ENCODE measurements at regions not wholly inside any gene's neighbourhood (a gene's known extent, or its start where the extent isn't known, plus 50 kb on each side); places are given as distances from the start of the nearest gene placed in this dataset.

DNA sequence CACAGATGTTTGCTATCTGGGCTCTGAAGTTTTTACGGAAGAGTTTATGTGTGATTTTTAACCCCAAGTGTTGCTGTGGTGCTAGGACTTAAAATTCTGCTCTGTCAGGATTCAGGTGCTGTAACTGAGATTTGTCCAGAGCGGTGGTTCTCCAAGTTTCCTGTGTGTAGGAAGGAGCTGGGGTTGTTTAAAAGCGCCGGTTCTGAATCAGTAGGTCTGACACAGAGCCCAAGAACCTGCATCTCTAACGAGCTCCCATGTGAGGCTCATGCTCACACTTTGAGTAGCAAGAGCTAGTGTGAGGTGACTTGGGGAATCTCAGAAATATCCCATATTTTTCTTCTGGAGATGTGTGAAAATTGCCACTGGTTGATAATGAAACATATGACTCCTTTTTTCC lies 325.5 kb downstream of the SATB1 start:
- no peak for DNase-seq
- 46 to 64% (median 53%) methylated on average over 5 of the region's 5 CpGs for WGBS, 3 donors
- Histone ChIP-seq H3K36me3 (no peaks in the 10 kb centered on the region), H3K4me3 (no peak overlapping the region), H3K9me3 (no peaks in the 10 kb centered on the region), H3K27me3 (no peaks in the 10 kb centered on the region), H3K4me1 (ENCODE audit: insufficient read depth) (no peaks in the 10 kb centered on the region), H3K27ac (no peak overlapping the region)
- intact Hi-C loops (cut with DNase I): no loop called here
- no peak for TF ChIP-seq POLR2A (IDR thresholded peaks at IDR 0.05)
- TF ChIP-seq, protein P1, sequence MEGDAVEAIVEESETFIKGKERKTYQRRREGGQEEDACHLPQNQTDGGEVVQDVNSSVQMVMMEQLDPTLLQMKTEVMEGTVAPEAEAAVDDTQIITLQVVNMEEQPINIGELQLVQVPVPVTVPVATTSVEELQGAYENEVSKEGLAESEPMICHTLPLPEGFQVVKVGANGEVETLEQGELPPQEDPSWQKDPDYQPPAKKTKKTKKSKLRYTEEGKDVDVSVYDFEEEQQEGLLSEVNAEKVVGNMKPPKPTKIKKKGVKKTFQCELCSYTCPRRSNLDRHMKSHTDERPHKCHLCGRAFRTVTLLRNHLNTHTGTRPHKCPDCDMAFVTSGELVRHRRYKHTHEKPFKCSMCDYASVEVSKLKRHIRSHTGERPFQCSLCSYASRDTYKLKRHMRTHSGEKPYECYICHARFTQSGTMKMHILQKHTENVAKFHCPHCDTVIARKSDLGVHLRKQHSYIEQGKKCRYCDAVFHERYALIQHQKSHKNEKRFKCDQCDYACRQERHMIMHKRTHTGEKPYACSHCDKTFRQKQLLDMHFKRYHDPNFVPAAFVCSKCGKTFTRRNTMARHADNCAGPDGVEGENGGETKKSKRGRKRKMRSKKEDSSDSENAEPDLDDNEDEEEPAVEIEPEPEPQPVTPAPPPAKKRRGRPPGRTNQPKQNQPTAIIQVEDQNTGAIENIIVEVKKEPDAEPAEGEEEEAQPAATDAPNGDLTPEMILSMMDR (IDR thresholded peaks at IDR 0.05): no peak
- no peak for TF ChIP-seq EP300 (IDR thresholded peaks at IDR 0.05)

DNA sequence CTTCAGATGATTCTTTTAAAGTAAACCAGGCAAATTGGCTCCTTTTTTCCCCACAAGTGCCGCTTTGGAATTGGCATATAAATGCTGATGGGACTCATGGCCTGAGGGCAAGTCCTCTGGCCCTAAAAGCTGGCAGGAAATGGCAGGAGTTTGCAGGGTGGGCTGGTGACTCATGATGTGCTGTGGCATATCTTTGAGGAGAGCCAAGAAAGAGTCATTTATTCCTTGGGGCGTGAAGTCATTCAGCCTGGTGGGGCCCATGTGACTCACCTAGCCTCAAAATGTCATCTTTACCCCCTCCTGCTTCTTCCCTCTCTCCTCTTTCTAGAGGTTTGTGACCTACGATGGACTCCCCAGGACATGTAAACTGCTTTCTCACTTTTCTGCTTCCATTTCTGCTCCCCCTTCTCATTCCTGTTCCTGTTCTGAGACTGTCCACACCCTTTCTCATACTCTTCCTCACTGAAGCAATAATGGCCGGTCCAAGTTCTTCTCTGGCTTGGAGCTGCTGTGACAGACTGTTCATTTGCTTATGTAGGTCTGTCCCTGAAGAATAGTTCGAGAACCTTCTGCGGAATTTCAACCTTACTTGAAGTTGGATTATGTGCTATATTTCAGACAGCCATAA lies 326.1 kb downstream of the SATB1 start:
- H3K27ac ChIP-seq: no peak overlapping the region
- H3K9me3 ChIP-seq: no peaks in the 10 kb centered on the region
- TF ChIP-seq EP300 (IDR thresholded peaks at IDR 0.05): no peak
- TF ChIP-seq, protein P1 (IDR thresholded peaks at IDR 0.05): no peak
- no peak for TF ChIP-seq POLR2A (IDR thresholded peaks at IDR 0.05)
- no peak overlapping the region for H3K4me3 ChIP-seq
- H3K4me1 ChIP-seq (ENCODE audit: insufficient read depth): no peaks in the 10 kb centered on the region
- intact Hi-C loops (cut with DNase I): no loop called here
- no peaks in the 10 kb centered on the region for H3K36me3 ChIP-seq
- H3K27me3 ChIP-seq: no peaks in the 10 kb centered on the region
- no peak for DNase-seq
- 90 to 94% (median 93%) methylated on average over 6 of the region's 6 CpGs for WGBS, 3 donors

GRCh38 chr3:18097989-18098388 lies 327.1 kb downstream of the SATB1 start:
- no peak for DNase-seq
- TF ChIP-seq, protein P1 (IDR thresholded peaks at IDR 0.05): no peak
- TF ChIP-seq POLR2A (IDR thresholded peaks at IDR 0.05) (no peak), EP300 (IDR thresholded peaks at IDR 0.05) (no peak)
- Histone ChIP-seq H3K27ac (no peak overlapping the region), H3K9me3 (no peaks in the 10 kb centered on the region), H3K4me1 (ENCODE audit: insufficient read depth) (no peaks in the 10 kb centered on the region), H3K4me3 (no peak overlapping the region), H3K27me3 (no peaks in the 10 kb centered on the region), H3K36me3 (no peaks in the 10 kb centered on the region)
- intact Hi-C loops (cut with DNase I): no loop called here
- WGBS, 3 donors: 89 to 96% (median 94%) methylated on average over 3 of the region's 3 CpGs

DNA sequence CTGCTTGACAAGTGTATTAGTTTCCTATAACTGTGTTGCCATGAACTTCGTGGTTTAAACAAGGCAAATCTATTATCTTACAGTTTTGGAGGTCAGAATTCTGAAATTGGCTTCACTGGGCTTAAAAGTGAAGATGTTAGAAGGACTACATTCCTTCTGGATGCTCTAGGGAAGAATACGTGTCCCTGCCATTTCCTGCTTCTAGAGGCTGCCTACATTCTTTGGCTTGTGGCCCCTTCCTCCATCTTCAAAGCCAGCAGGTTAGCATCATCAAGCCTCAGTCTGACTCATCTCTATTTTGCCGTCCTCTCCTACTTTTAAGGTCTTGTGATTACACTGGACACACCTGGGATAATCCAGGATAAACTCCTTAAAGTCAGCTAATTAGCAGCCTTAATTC lies 327.7 kb downstream of the SATB1 start:
- intact Hi-C loops (cut with DNase I): no loop called here
- no peaks in the 10 kb centered on the region for H3K27me3 ChIP-seq
- no peaks in the 10 kb centered on the region for H3K36me3 ChIP-seq
- no peaks in the 10 kb centered on the region for H3K4me1 ChIP-seq (ENCODE audit: insufficient read depth)
- DNase-seq: no peak
- TF ChIP-seq POLR2A (IDR thresholded peaks at IDR 0.05): no peak
- TF ChIP-seq, protein P1 (IDR thresholded peaks at IDR 0.05): no peak
- no peak for TF ChIP-seq EP300 (IDR thresholded peaks at IDR 0.05)
- H3K27ac ChIP-seq: no peak overlapping the region
- no peaks in the 10 kb centered on the region for H3K9me3 ChIP-seq
- H3K4me3 ChIP-seq: no peak overlapping the region
- 84 to 92% (median 90%) methylated on average over 3 of the region's 3 CpGs for WGBS, 3 donors

All from ovary (tissue), 7 donors.